ENCODE measurements at regions not wholly inside any gene's neighbourhood (a gene's known extent, or its start where the extent isn't known, plus 50 kb on each side); places are given as distances from the start of the nearest gene placed in this dataset.

DNA sequence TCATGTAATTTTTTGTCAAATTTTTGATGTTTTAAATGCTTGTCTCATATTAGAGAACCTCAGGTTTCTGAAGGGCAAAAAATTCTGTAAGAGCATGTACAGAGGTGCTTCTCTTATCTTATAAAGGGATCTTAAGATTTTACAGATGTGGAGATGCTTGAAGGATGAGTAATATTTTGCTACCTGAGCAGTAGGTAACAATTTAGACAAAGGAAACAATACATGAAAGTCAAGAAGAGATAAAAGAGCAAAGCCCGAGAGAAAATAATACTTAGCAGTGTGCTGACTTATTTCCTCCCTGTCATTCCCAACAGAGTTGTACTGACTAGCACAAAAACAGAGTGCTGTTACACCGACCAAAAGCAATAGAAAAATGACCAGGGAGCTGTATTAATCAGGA, 98.1 kb upstream of the PTPRR start:
- TF ChIP-seq, protein P1, sequence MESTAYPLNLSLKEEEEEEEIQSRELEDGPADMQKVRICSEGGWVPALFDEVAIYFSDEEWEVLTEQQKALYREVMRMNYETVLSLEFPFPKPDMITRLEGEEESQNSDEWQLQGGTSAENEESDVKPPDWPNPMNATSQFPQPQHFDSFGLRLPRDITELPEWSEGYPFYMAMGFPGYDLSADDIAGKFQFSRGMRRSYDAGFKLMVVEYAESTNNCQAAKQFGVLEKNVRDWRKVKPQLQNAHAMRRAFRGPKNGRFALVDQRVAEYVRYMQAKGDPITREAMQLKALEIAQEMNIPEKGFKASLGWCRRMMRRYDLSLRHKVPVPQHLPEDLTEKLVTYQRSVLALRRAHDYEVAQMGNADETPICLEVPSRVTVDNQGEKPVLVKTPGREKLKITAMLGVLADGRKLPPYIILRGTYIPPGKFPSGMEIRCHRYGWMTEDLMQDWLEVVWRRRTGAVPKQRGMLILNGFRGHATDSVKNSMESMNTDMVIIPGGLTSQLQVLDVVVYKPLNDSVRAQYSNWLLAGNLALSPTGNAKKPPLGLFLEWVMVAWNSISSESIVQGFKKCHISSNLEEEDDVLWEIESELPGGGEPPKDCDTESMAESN (CRISPR knock-in tag; conservative IDR thresholded peaks at IDR 0.05), result no peak
- TF ChIP-seq ZNF841 (CRISPR knock-in tag; IDR thresholded peaks at IDR 0.05; ENCODE audit: borderline replicate concordance) (no peak), ZNF350 (CRISPR knock-in tag; IDR thresholded peaks at IDR 0.05; ENCODE audit: borderline replicate concordance, low read depth) (no peak), SNAPC2 (CRISPR knock-in tag; IDR thresholded peaks at IDR 0.05) (no peak), MXI1 (IDR thresholded peaks at IDR 0.05; ENCODE audit: borderline replicate concordance, low read depth, low read length) (no peak), ZBTB25 (CRISPR knock-in tag; IDR thresholded peaks at IDR 0.05) (no peak), ZNF17 (CRISPR knock-in tag; IDR thresholded peaks at IDR 0.05) (no peak), FOXM1 (CRISPR knock-in tag; IDR thresholded peaks at IDR 0.05) (no peak), HCFC1 (IDR thresholded peaks at IDR 0.05; ENCODE audit: low read depth, low read length) (no peak), ZNF101 (CRISPR knock-in tag; IDR thresholded peaks at IDR 0.05; ENCODE audit: borderline replicate concordance, low read depth) (no peak), EP300 (IDR thresholded peaks at IDR 0.05; ENCODE audit: low read depth in 2 of 2, low read length in 2 of 2) (no peak), EP300 (CRISPR knock-in tag; IDR thresholded peaks at IDR 0.05; ENCODE audit: borderline replicate concordance) (no peak), MAF1 (CRISPR knock-in tag; IDR thresholded peaks at IDR 0.05; ENCODE audit: borderline replicate concordance) (no peak)
- TF ChIP-seq, protein P2, sequence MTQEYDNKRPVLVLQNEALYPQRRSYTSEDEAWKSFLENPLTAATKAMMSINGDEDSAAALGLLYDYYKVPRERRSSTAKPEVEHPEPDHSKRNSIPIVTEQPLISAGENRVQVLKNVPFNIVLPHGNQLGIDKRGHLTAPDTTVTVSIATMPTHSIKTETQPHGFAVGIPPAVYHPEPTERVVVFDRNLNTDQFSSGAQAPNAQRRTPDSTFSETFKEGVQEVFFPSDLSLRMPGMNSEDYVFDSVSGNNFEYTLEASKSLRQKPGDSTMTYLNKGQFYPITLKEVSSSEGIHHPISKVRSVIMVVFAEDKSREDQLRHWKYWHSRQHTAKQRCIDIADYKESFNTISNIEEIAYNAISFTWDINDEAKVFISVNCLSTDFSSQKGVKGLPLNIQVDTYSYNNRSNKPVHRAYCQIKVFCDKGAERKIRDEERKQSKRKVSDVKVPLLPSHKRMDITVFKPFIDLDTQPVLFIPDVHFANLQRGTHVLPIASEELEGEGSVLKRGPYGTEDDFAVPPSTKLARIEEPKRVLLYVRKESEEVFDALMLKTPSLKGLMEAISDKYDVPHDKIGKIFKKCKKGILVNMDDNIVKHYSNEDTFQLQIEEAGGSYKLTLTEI (CRISPR knock-in tag; conservative IDR thresholded peaks at IDR 0.05), result no peak
- intact Hi-C loops (cut with micrococcal nuclease; ENCODE audit: unreplicated experiment), result loop anchor here (10.0 kb wide), 1 partner anchor 434 kb away; no protein-coding TSS in a partner anchor
- ChIA-PET POLR2A (no interaction called here), CTCF (ENCODE audit: low intra/inter-chr PET ratio, low total read pairs) (no interaction called here)
- no TSS peak for BruUV-seq (replicated peaks)
- no peak overlapping the region for H3K4me3 ChIP-seq (replicated peaks in 1 of 3; ENCODE audit: insufficient read depth in 1 of 3, low read depth in 2 of 3, low read length in 3 of 3)
- H3K4me2 ChIP-seq (ENCODE audit: low read depth, low read length), result no peak overlapping the region
- no peaks in the 10 kb centered on the region for H3K4me1 ChIP-seq (ENCODE audit: insufficient read depth, low read length)
- no peak overlapping the region for H3K9ac ChIP-seq (ENCODE audit: insufficient read depth, low read depth, low read length)
- H4K20me1 ChIP-seq (ENCODE audit: insufficient read depth, low read length), result no peaks in the 10 kb centered on the region
- no peak overlapping the region for H2AFZ ChIP-seq (ENCODE audit: low read length)
- H3K27me3 ChIP-seq (ENCODE audit: control insufficient read depth in 1 of 2, insufficient read depth in 2 of 2, low read length in 2 of 2), result no peaks in the 10 kb centered on the region
- in situ Hi-C loops (cut with HindIII; ENCODE audit: extremely low pct_ligation_motif_present, low pct_unique_long_range_greater_than_20kb), result loop anchor here (25.0 kb wide), 1 partner anchor 281 kb away; no protein-coding TSS in a partner anchor
- DNase-seq (ENCODE audit: low spot score), result no peak
- no peak overlapping the region for H3K27ac ChIP-seq (ENCODE audit: extremely low read length, insufficient read depth, low read length)
- 0% methylated on average over 2 of the region's 2 CpGs for WGBS (ENCODE audit: low lambda C conversion rate)
- FAIRE-seq, result no peak
- H3K79me2 ChIP-seq (ENCODE audit: insufficient read depth, low read length), result no peaks in the 10 kb centered on the region
- no peaks in the 10 kb centered on the region for H3K9me3 ChIP-seq (ENCODE audit: low read length)
- ATAC-seq, result no peak
- no peaks in the 10 kb centered on the region for H3K36me3 ChIP-seq (replicated peaks in 1 of 2; ENCODE audit: control insufficient read depth in 1 of 2, insufficient read depth in 2 of 2, low read length in 2 of 2)
